Common myeloid progenitor, CD34-positive (primary cell): ENCODE measurements at regions not wholly inside any gene's neighbourhood (a gene's known extent, or its start where the extent isn't known, plus 50 kb on each side); places are given as distances from the start of the nearest gene placed in this dataset.
"Not testable (repeated sequence)": the region's sequence is repeated elsewhere in the genome, so short reads cannot be mapped to it uniquely, and the experiment has no call there.

ENCODE experiments used
- CTCF ChIA-PET: fragments of 350-600 bp; sonication (Branson Sonifier 250); formaldehyde crosslinking; loops from one replicate; lab custom pipeline; 2021; ENCODE audit warnings: antibody characterized with exemption; lab: Charles Lee
- POLR2A ChIA-PET: fragments of 350-600 bp; sonication (Branson Sonifier 250); formaldehyde crosslinking; loops from one replicate; lab custom pipeline; 2021; ENCODE audit warnings: antibody characterized with exemption; lab: Charles Lee
- DNase-seq, 3 donors: peaks; one replicate each; pipeline versions ENCODE4 v3.0.0 to v3.0.0-alpha.2; 2013
- H3K27ac ChIP-seq, 2 experiments: 1 replicate in 1 of 2; 2 replicates in 1 of 2; pipeline ENCODE4 v1.7.0; 2013; ENCODE audit warnings: inconsistent platforms in 2 of 2, low read length in 2 of 2, mild to moderate bottlenecking in 2 of 2, low read depth in 1 of 2, moderate library complexity in 1 of 2; ENCODE audit not compliant: severe bottlenecking in 2 of 2, insufficient read depth in 1 of 2, poor library complexity in 1 of 2
- H3K27me3 ChIP-seq, 5 experiments: replicated peaks in 2 of 5; 1 replicate in 3 of 5; 2 replicates in 2 of 5; pipeline versions ENCODE4 v1.6.1 to v1.7.0; 2013; ENCODE audit warnings: low read length in 4 of 5, mild to moderate bottlenecking in 2 of 5, moderate library complexity in 2 of 5, inconsistent platforms in 1 of 5; ENCODE audit not compliant: insufficient read depth in 5 of 5, control insufficient read depth in 4 of 5
- H3K36me3 ChIP-seq, 4 experiments: 1 replicate in 2 of 4; 2 replicates in 2 of 4; pipeline versions ENCODE4 v1.6.1 to v1.7.0; 2013; ENCODE audit warnings: low read length in 3 of 4, control low read depth in 1 of 4, mild to moderate bottlenecking in 1 of 4; ENCODE audit not compliant: control insufficient read depth in 4 of 4, insufficient read depth in 4 of 4
- H3K4me1 ChIP-seq, 4 experiments: 1 replicate in 3 of 4; 2 replicates in 1 of 4; pipeline versions ENCODE4 v1.6.1 to v1.7.1; 2013; ENCODE audit warnings: low read length in 3 of 4, mild to moderate bottlenecking in 3 of 4, control low read depth in 1 of 4, inconsistent platforms in 1 of 4, moderate library complexity in 1 of 4; ENCODE audit not compliant: control insufficient read depth in 4 of 4, insufficient read depth in 4 of 4; ENCODE audit errors: control extremely low read depth in 1 of 4
- H3K4me3 ChIP-seq, 7 experiments: 1 replicate in 4 of 7; 2 replicates in 3 of 7; pipeline versions ENCODE4 v1.5.1 to v1.7.0; 2013; ENCODE audit warnings: mild to moderate bottlenecking in 7 of 7, low read length in 6 of 7, moderate library complexity in 6 of 7, inconsistent platforms in 2 of 7, low read depth in 2 of 7, control low read depth in 1 of 7; ENCODE audit not compliant: insufficient read depth in 4 of 7, control insufficient read depth in 1 of 7; ENCODE audit errors: extremely low read depth in 1 of 7
- H3K9me3 ChIP-seq, 5 experiments: 1 replicate in 4 of 5; 2 replicates in 1 of 5; pipeline versions ENCODE4 v1.6.1 to v1.7.1; 2013; ENCODE audit warnings: low read length in 4 of 5, mild to moderate bottlenecking in 2 of 5, inconsistent platforms in 1 of 5, low read depth in 1 of 5, moderate library complexity in 1 of 5; ENCODE audit not compliant: control insufficient read depth in 4 of 5, insufficient read depth in 2 of 5; ENCODE audit errors: control extremely low read depth in 1 of 5
- WGBS: methylation state at CpG from one replicate; pipeline ENCODE4 v1.1.5; 2013; ENCODE audit not compliant: insufficient coverage; 5-methylcytosine and 5-hydroxymethylcytosine counted together

GRCh38 chr6:19578481-19578880 is 258.7 kb upstream of the ID4 start:
- Histone ChIP-seq H3K4me3 (no peak overlapping the region), H3K27me3 (no peaks in the 10 kb centered on the region), H3K36me3 (no peaks in the 10 kb centered on the region), H3K27ac (no peak overlapping the region), H3K9me3 (peaks cover 0 to 5% (median 0%) of the 10 kb centered on the region in 5 experiments), H3K4me1 (no peaks in the 10 kb centered on the region)
- 100% methylated on average over 1 of the region's 4 CpGs for WGBS
- ChIA-PET CTCF (no interaction called here), POLR2A (no interaction called here)
- no peak for DNase-seq

GRCh38 chr6:19584207-19584606 is 253.0 kb upstream of the ID4 start:
- H3K27me3 ChIP-seq, H3K9me3 ChIP-seq, POLR2A ChIA-PET, DNase-seq, H3K27ac ChIP-seq, H3K4me3 ChIP-seq, CTCF ChIA-PET, H3K36me3 ChIP-seq, H3K4me1 ChIP-seq: not testable (repeated sequence)
- WGBS = no CpG with 5 or more reads among the region's 4 CpGs

- no peak for DNase-seq
- Histone ChIP-seq H3K9me3 (no peaks in the 10 kb centered on the region), H3K36me3 (no peaks in the 10 kb centered on the region), H3K27ac (no peak overlapping the region), H3K4me3 (no peak overlapping the region), H3K27me3 (no peaks in the 10 kb centered on the region), H3K4me1 (no peaks in the 10 kb centered on the region)
- ChIA-PET CTCF (no interaction called here), POLR2A (no interaction called here)
- 100% methylated on average over 1 of the region's 4 CpGs for WGBS
Observed at GRCh38 chr6:19587238-19587942, 249.8 kb upstream of the ID4 start.

- Histone ChIP-seq H3K4me3 (no peak overlapping the region), H3K9me3 (no peaks in the 10 kb centered on the region), H3K4me1 (no peaks in the 10 kb centered on the region), H3K27me3 (no peaks in the 10 kb centered on the region), H3K36me3 (no peaks in the 10 kb centered on the region), H3K27ac (no peak overlapping the region)
- ChIA-PET CTCF (no interaction called here), POLR2A (no interaction called here)
- no peak for DNase-seq
- 88% methylated on average over 3 of the region's 5 CpGs for WGBS
Observed at GRCh38 chr6:19590501-19591131, 246.6 kb upstream of the ID4 start.

GRCh38 chr6:19597809-19598320 is 239.3 kb upstream of the ID4 start:
- ChIA-PET POLR2A (no interaction called here), CTCF (no interaction called here)
- Histone ChIP-seq H3K27me3 (no peaks in the 10 kb centered on the region), H3K36me3 (no peaks in the 10 kb centered on the region), H3K9me3 (no peaks in the 10 kb centered on the region), H3K4me3 (no peak overlapping the region), H3K27ac (no peak overlapping the region), H3K4me1 (no peaks in the 10 kb centered on the region)
- DNase-seq = no peak
- WGBS = 100% methylated on average over 2 of the region's 5 CpGs

- Histone ChIP-seq H3K4me3 (no peak overlapping the region), H3K27me3 (no peaks in the 10 kb centered on the region), H3K9me3 (no peaks in the 10 kb centered on the region), H3K4me1 (no peaks in the 10 kb centered on the region), H3K27ac (no peak overlapping the region), H3K36me3 (no peaks in the 10 kb centered on the region)
- CTCF ChIA-PET = no interaction called here
- 80% methylated on average over 1 of the region's 5 CpGs for WGBS
- POLR2A ChIA-PET = no interaction called here
- no peak for DNase-seq
Observed at GRCh38 chr6:19599796-19600464, 237.2 kb upstream of the ID4 start.

- Histone ChIP-seq H3K9me3 (no peaks in the 10 kb centered on the region), H3K4me1 (no peaks in the 10 kb centered on the region), H3K27ac (no peak overlapping the region), H3K4me3 (no peak overlapping the region), H3K36me3 (no peaks in the 10 kb centered on the region), H3K27me3 (no peaks in the 10 kb centered on the region)
- 60% methylated on average over 1 of the region's 2 CpGs for WGBS
- CTCF ChIA-PET = no interaction called here
- POLR2A ChIA-PET = no interaction called here
- no peak for DNase-seq
Observed at GRCh38 chr6:19602434-19603013, 234.6 kb upstream of the ID4 start.
